IMR-90 (cell line): ENCODE measurements at regions not wholly inside any gene's neighbourhood (a gene's known extent, or its start where the extent isn't known, plus 50 kb on each side); places are given as distances from the start of the nearest gene placed in this dataset.

Experiments
- ATAC-seq: fragments of 200-7000 bp; cut with Tn5 transposase; 2 replicates; pipeline ENCODE4 v1.9.1; 2020; ENCODE audit warnings: low read depth, mild to moderate bottlenecking, moderate library complexity
- BruUV-seq: library from RNA; stranded (reverse); fragments of 400-500 nt; replicated peaks from 2 replicates; lab custom pipeline; 2021; lab: Mats Ljungman, UMichigan
- CTCF ChIA-PET: fragments of 300-600 bp; formaldehyde crosslinking; extraction: SDS; loops from one replicate; lab custom pipeline; 2021; ENCODE audit warnings: antibody characterized with exemption; lab: Yijun Ruan, JAX
- POLR2A ChIA-PET: fragments of 300-600 bp; sonication (Branson Sonifier 250); formaldehyde crosslinking; loops from one replicate; lab custom pipeline; 2022; ENCODE audit warnings: antibody characterized with exemption; ENCODE audit not compliant: unreplicated experiment; lab: Charles Lee
- DNase-seq: peaks from one replicate; pipeline ENCODE4 v3.0.0; 2013
- H2AFZ ChIP-seq: replicated peaks from 2 replicates; pipeline ENCODE3; 2013; ENCODE audit warnings: low read length, mild to moderate bottlenecking; ENCODE audit not compliant: poor library complexity
- H2AK5ac ChIP-seq: 2 replicates; pipeline ENCODE4 v1.6.1; 2013; ENCODE audit warnings: low read depth, low read length, inconsistent platforms
- H2AK9ac ChIP-seq: replicated peaks from 2 replicates; pipeline ENCODE3; 2013; ENCODE audit warnings: mild to moderate bottlenecking, low read depth, low read length, moderate library complexity; ENCODE audit not compliant: poor library complexity
- H2BK120ac ChIP-seq: 2 replicates; pipeline ENCODE4 v1.6.1; 2013; ENCODE audit warnings: low read depth, low read length, inconsistent platforms
- H2BK15ac ChIP-seq: 3 replicates; pipeline ENCODE4 v1.6.1; 2013; ENCODE audit warnings: low read depth, low read length, inconsistent platforms
- H2BK20ac ChIP-seq: 2 replicates; pipeline ENCODE4 v1.6.1; 2013; ENCODE audit warnings: low read depth, mild to moderate bottlenecking, inconsistent platforms, low read length, moderate library complexity
- H2BK5ac ChIP-seq: 2 replicates; pipeline ENCODE4 v1.6.1; 2013; ENCODE audit warnings: mild to moderate bottlenecking, low read depth, low read length, inconsistent platforms; ENCODE audit not compliant: poor library complexity, severe bottlenecking
- H3K14ac ChIP-seq: replicated peaks from 2 replicates; pipeline ENCODE4 v1.6.1; 2013; ENCODE audit warnings: low read depth, low read length, inconsistent platforms
- H3K18ac ChIP-seq: 2 replicates; pipeline ENCODE4 v1.6.1; 2013; ENCODE audit warnings: low read depth, low read length, control low read depth
- H3K23ac ChIP-seq: 2 replicates; pipeline ENCODE4 v1.6.1; 2013; ENCODE audit warnings: low read depth, low read length, inconsistent platforms
- H3K27ac ChIP-seq: 2 replicates; pipeline ENCODE4 v1.5.1; 2013; ENCODE audit warnings: mild to moderate bottlenecking, control low read depth, low read length; ENCODE audit not compliant: insufficient read depth
- H3K27me3 ChIP-seq: 2 replicates; pipeline ENCODE4 v1.6.1; 2013; ENCODE audit warnings: low read length; ENCODE audit not compliant: control insufficient read depth, insufficient read depth
- H3K36me3 ChIP-seq: 2 replicates; pipeline ENCODE4 v1.6.1; 2013; ENCODE audit warnings: low read length, mixed read lengths; ENCODE audit not compliant: control insufficient read depth, insufficient read depth
- H3K4ac ChIP-seq: 2 replicates; pipeline ENCODE4 v1.6.1; 2013; ENCODE audit warnings: low read depth, low read length, inconsistent platforms
- H3K4me1 ChIP-seq: 2 replicates; pipeline ENCODE4 v1.6.1; 2013; ENCODE audit warnings: low read length, mixed read lengths; ENCODE audit not compliant: control insufficient read depth, insufficient read depth
- H3K4me2 ChIP-seq: 2 replicates; pipeline ENCODE4 v1.6.1; 2013; ENCODE audit warnings: low read depth, mild to moderate bottlenecking, control low read depth, low read length, moderate library complexity
- H3K4me3 ChIP-seq: 2 replicates; pipeline ENCODE4 v1.5.1; 2013; ENCODE audit warnings: low read depth, mild to moderate bottlenecking, control low read depth, low read length, moderate library complexity; ENCODE audit not compliant: insufficient read depth
- H3K56ac ChIP-seq: 2 replicates; pipeline ENCODE4 v1.6.1; 2013; ENCODE audit warnings: low read length, inconsistent platforms; ENCODE audit not compliant: insufficient read depth; ENCODE audit errors: extremely low read depth
- H3K79me1 ChIP-seq, 2 experiments: 2 replicates each; pipeline ENCODE4 v1.6.1; 2013; ENCODE audit warnings: low read length in 2 of 2, inconsistent platforms in 1 of 2, low read depth in 1 of 2
- H3K9ac ChIP-seq: 2 replicates; pipeline ENCODE4 v1.6.1; 2013; ENCODE audit warnings: low read depth, low read length, control low read depth
- H3K9me1 ChIP-seq: 2 replicates; pipeline ENCODE4 v1.6.1; 2013; ENCODE audit warnings: low read length, inconsistent platforms; ENCODE audit not compliant: insufficient read depth
- H3K9me3 ChIP-seq: 2 replicates; pipeline ENCODE4 v1.6.1; 2013; ENCODE audit warnings: low read length; ENCODE audit not compliant: control insufficient read depth, insufficient read depth
- H4K20me1 ChIP-seq: 2 replicates; pipeline ENCODE4 v1.6.1; 2013; ENCODE audit warnings: low read length, inconsistent platforms; ENCODE audit not compliant: insufficient read depth
- H4K5ac ChIP-seq: 2 replicates; pipeline ENCODE4 v1.6.1; 2013; ENCODE audit warnings: mild to moderate bottlenecking, low read depth, low read length, control low read depth
- H4K8ac ChIP-seq, 2 experiments: 2 replicates each; pipeline ENCODE4 v1.6.1; 2013; ENCODE audit warnings: low read depth in 2 of 2, low read length in 2 of 2, control low read depth in 1 of 2, inconsistent platforms in 1 of 2
- H4K91ac ChIP-seq: 2 replicates; pipeline ENCODE4 v1.6.1; 2013; ENCODE audit warnings: low read depth, low read length, inconsistent platforms; ENCODE audit not compliant: insufficient read depth
- BHLHE40 ChIP-seq: fragments of 150-350 bp; IDR thresholded peaks from 2 replicates; pipeline ENCODE4 v1.6.1; 2016; ENCODE audit warnings: mild to moderate bottlenecking, low read depth, low read length
- CHD1 ChIP-seq: IDR thresholded peaks from 2 replicates; pipeline ENCODE4 v1.6.1; 2012; ENCODE audit warnings: low read depth, low read length, improper control_type of control experiment
- FOS ChIP-seq: fragments of 150-350 bp; IDR thresholded peaks from 2 replicates; pipeline ENCODE4 v1.6.1; 2016; ENCODE audit warnings: low read depth, low read length
- MAFK ChIP-seq: IDR thresholded peaks from 2 replicates; pipeline ENCODE4 v1.6.1; 2012; ENCODE audit warnings: low read depth, low read length, improper control_type of control experiment
- MAZ ChIP-seq: IDR thresholded peaks from 2 replicates; pipeline ENCODE4 v1.6.1; 2012; ENCODE audit warnings: low read depth, mild to moderate bottlenecking, low read length, improper control_type of control experiment, moderate library complexity, borderline replicate concordance
- MXI1 ChIP-seq: IDR thresholded peaks from 2 replicates; pipeline ENCODE4 v1.6.1; 2012; ENCODE audit warnings: low read depth, mild to moderate bottlenecking, low read length, moderate library complexity, borderline replicate concordance
- NFE2L2 ChIP-seq: fragments of 150-350 bp; IDR thresholded peaks from 2 replicates; pipeline ENCODE4 v1.6.1; 2016; ENCODE audit warnings: low read depth, mild to moderate bottlenecking, low read length
- POLR2A ChIP-seq: IDR thresholded peaks from 2 replicates; pipeline ENCODE4 v1.6.1; 2012; ENCODE audit warnings: mild to moderate bottlenecking, low read depth, low read length
- RAD21 ChIP-seq: IDR thresholded peaks from 2 replicates; pipeline ENCODE4 v1.6.1; 2012; ENCODE audit warnings: low read length, improper control_type of control experiment
- RCOR1 ChIP-seq: IDR thresholded peaks from 2 replicates; pipeline ENCODE4 v1.6.1; 2012; ENCODE audit warnings: mild to moderate bottlenecking, low read length, improper control_type of control experiment; ENCODE audit not compliant: insufficient replicate concordance
- RFX5 ChIP-seq: IDR thresholded peaks from 2 replicates; pipeline ENCODE4 v1.8.0; 2012; ENCODE audit warnings: low read depth, mild to moderate bottlenecking, low read length, moderate library complexity
- SMC3 ChIP-seq: fragments of 150-350 bp; IDR thresholded peaks from 2 replicates; pipeline ENCODE4 v1.6.1; 2016; ENCODE audit warnings: low read depth, mild to moderate bottlenecking, antibody characterized with exemption, low read length, moderate library complexity
- WGBS, 2 experiments: methylation state at CpG; one replicate each; pipeline versions ENCODE4 v1.1.5 to v1.1.7; 2013; ENCODE audit warnings: missing lambda C conversion rate in 2 of 2; ENCODE audit not compliant: insufficient read length in 1 of 2; ENCODE audit errors: extremely low coverage in 2 of 2; 5-methylcytosine and 5-hydroxymethylcytosine counted together
- dilution Hi-C: fragments of 300-500 bp; cut with HindIII; formaldehyde crosslinking; loops from one replicate; pipeline ENCODE4 v1.14.3; 2018; ENCODE audit warnings: low sequenced_read_pairs; ENCODE audit not compliant: unreplicated experiment
- in situ Hi-C: fragments of 300-500 bp; cut with MboI; formaldehyde crosslinking; loops from 3 replicates; pipeline ENCODE4 v1.14.3; 2019; ENCODE audit warnings: low sequenced_read_pairs, inconsistent platforms, mixed read lengths
- intact Hi-C: fragments of 100-400 bp; cut with micrococcal nuclease; formaldehyde crosslinking; loops from 2 replicates; pipeline ENCODE4 v1.10.0; 2022

DNA sequence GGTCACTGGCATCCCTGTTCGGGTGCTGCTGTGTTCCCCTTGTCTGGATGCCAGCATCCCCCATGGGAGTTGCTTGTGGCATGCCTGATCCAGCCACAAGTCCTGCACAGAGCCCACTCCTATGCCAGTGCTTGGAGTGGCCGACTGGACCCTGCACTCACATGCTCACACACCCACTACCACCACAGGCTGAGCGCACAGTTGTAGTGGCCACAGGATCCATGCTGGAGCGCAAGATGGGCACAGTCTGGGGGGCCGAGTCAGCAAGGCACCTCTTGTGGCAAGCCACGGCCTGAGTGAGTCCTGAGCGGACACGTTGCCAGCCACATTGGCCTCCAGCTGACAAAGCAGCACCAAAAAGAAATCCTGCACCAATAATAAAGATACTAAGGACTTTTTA, 661.6 kb upstream of the TMPRSS15 start:
- WGBS, 2 experiments = no CpG with 5 or more reads among the region's 8 CpGs
- Histone ChIP-seq H4K20me1 (no peaks in the 10 kb centered on the region), H3K36me3 (no peaks in the 10 kb centered on the region), H4K5ac (no peak overlapping the region), H3K27ac (no peak overlapping the region), H3K9me1 (no peaks in the 10 kb centered on the region), H4K91ac (no peak overlapping the region), H2BK120ac (no peak overlapping the region), H3K4me1 (no peaks in the 10 kb centered on the region), H3K9me3 (peaks cover 7% of the 10 kb centered on the region), H3K9ac (no peak overlapping the region), H3K79me1 (no peaks in the 10 kb centered on the region), H3K4me2 (no peak overlapping the region), H3K4me3 (no peak overlapping the region), H2BK20ac (no peak overlapping the region), H3K56ac (no peak overlapping the region), H3K14ac (no peak overlapping the region), H4K8ac (no peak overlapping the region), H2BK5ac (no peak overlapping the region), H3K4ac (no peak overlapping the region), H3K23ac (no peak overlapping the region), H2BK15ac (no peak overlapping the region), H2AFZ (no peak overlapping the region), H3K27me3 (no peaks in the 10 kb centered on the region), H2AK9ac (no peak overlapping the region), H2AK5ac (no peak overlapping the region), H3K18ac (no peak overlapping the region)
- DNase-seq (no peak), ATAC-seq (no peak)
- ChIA-PET POLR2A (no interaction called here), CTCF (no interaction called here)
- dilution Hi-C loops = no loop called here
- BruUV-seq = no TSS peak
- intact Hi-C loops = no loop called here
- in situ Hi-C loops = no loop called here
- TF ChIP-seq RFX5 (no peak), MXI1 (no peak), CHD1 (no peak), FOS (no peak), SMC3 (no peak), MAZ (no peak), RAD21 (no peak), MAFK (no peak), RCOR1 (no peak), BHLHE40 (no peak), POLR2A (no peak), NFE2L2 (no peak)
